ACHN (cell line): ENCODE measurements at regions not wholly inside any gene's neighbourhood (a gene's known extent, or its start where the extent isn't known, plus 50 kb on each side); places are given as distances from the start of the nearest gene placed in this dataset.
"Not testable (repeated sequence)": the region's sequence is repeated elsewhere in the genome, so short reads cannot be mapped to it uniquely, and the experiment has no call there.

Source experiments
- DNase-seq: peaks from one replicate; pipeline ENCODE4 v3.0.0-alpha.2; 2015
- in situ Hi-C: cut with HindIII; loops from 2 replicates; pipeline ENCODE4 v1.10.0; 2017; ENCODE audit warnings: low sequenced_read_pairs, low pct_ligation_motif_present, low pct_unique_long_range_greater_than_20kb

GRCh38 chr3:145368748-145369147 is 792.2 kb downstream of the PLOD2 start:
- DNase-seq: no peak
- in situ Hi-C loops: no loop called here

GRCh38 chr3:145370870-145371269 is 790.1 kb downstream of the PLOD2 start:
- in situ Hi-C loops: no loop called here
- no peak for DNase-seq

GRCh38 chr3:145377301-145377700 is 783.7 kb downstream of the PLOD2 start:
- DNase-seq: no peak
- in situ Hi-C loops: no loop called here

GRCh38 chr3:145383416-145383815 is 777.6 kb downstream of the PLOD2 start:
- in situ Hi-C loops: no loop called here
- no peak for DNase-seq

GRCh38 chr3:145384307-145384706 is 776.7 kb downstream of the PLOD2 start:
- in situ Hi-C loops: no loop called here

GRCh38 chr3:145387211-145387610 is 773.8 kb downstream of the PLOD2 start:
- in situ Hi-C loops: no loop called here
- no peak for DNase-seq

More at GRCh38 chr3:145384307-145384706, 776.7 kb downstream of the PLOD2 start:
- DNase-seq: no peak

- in situ Hi-C loops: no loop called here
- no peak for DNase-seq
These were observed 765.6 kb downstream of the PLOD2 start for GRCh38 chr3:145395421-145395820.

GRCh38 chr3:145411605-145412004 is 749.4 kb downstream of the PLOD2 start:
- in situ Hi-C loops: no loop called here
- DNase-seq: no peak

- in situ Hi-C loops: no loop called here
These were observed 743.3 kb downstream of the PLOD2 start for GRCh38 chr3:145417678-145418077.

GRCh38 chr3:145422556-145422955 is 738.4 kb downstream of the PLOD2 start:
- no peak for DNase-seq
- in situ Hi-C loops: no loop called here

More at GRCh38 chr3:145417678-145418077, 743.3 kb downstream of the PLOD2 start:
- no peak for DNase-seq

- no peak for DNase-seq
- in situ Hi-C loops: no loop called here
These were observed 733.6 kb downstream of the PLOD2 start for GRCh38 chr3:145427355-145427754.

- in situ Hi-C loops: no loop called here
These were observed 731.4 kb downstream of the PLOD2 start for GRCh38 chr3:145429546-145429945.

GRCh38 chr3:145448436-145448835 is 712.5 kb downstream of the PLOD2 start:
- no peak for DNase-seq
- in situ Hi-C loops: no loop called here

More at GRCh38 chr3:145429546-145429945, 731.4 kb downstream of the PLOD2 start:
- DNase-seq: no peak

- DNase-seq: no peak
- in situ Hi-C loops: no loop called here
These were observed 710.8 kb downstream of the PLOD2 start for GRCh38 chr3:145450018-145450682.

GRCh38 chr3:145457825-145458552 is 703.0 kb downstream of the PLOD2 start:
- in situ Hi-C loops: no loop called here
- DNase-seq: no peak

- in situ Hi-C loops, DNase-seq: not testable (repeated sequence)
These were observed 701.3 kb downstream of the PLOD2 start for GRCh38 chr3:145459681-145460080.

- no peak for DNase-seq
- in situ Hi-C loops: no loop called here
These were observed 689.0 kb downstream of the PLOD2 start for GRCh38 chr3:145471976-145472375.

- in situ Hi-C loops, DNase-seq: not testable (repeated sequence)
These were observed 678.2 kb downstream of the PLOD2 start for GRCh38 chr3:145482735-145483134.

GRCh38 chr3:145483992-145484391 is 677.0 kb downstream of the PLOD2 start:
- no peak for DNase-seq
- in situ Hi-C loops: no loop called here

GRCh38 chr3:145489011-145489410 is 672.0 kb downstream of the PLOD2 start:
- no peak for DNase-seq
- in situ Hi-C loops: no loop called here
